Thymus (tissue), 11 donors: ENCODE measurements at regions not wholly inside any gene's neighbourhood (a gene's known extent, or its start where the extent isn't known, plus 50 kb on each side); places are given as distances from the start of the nearest gene placed in this dataset.
"Not testable (repeated sequence)": the region's sequence is repeated elsewhere in the genome, so short reads cannot be mapped to it uniquely, and the experiment has no call there.

ENCODE experiments used
- DNase-seq, 9 donors: peaks; one replicate each; pipeline ENCODE4 v3.0.0-alpha.2; 2013; ENCODE audit warnings: low spot score in 9 of 9, low read depth in 6 of 9, missing footprints in 1 of 9
- H3K27ac ChIP-seq, 2 donors: one replicate each; pipeline ENCODE4 v1.5.1; 2013; ENCODE audit warnings: control low read depth in 1 of 2, low read depth in 1 of 2, low read length in 1 of 2, mild to moderate bottlenecking in 1 of 2, moderate library complexity in 1 of 2
- H3K27me3 ChIP-seq, 2 donors: one replicate each; pipeline ENCODE4 v1.5.1; 2013; ENCODE audit warnings: low read length in 1 of 2; ENCODE audit not compliant: control insufficient read depth in 2 of 2, insufficient read depth in 1 of 2
- H3K36me3 ChIP-seq, 2 donors: one replicate each; pipeline ENCODE4 v1.5.1; 2013; ENCODE audit warnings: low read length in 1 of 2, mild to moderate bottlenecking in 1 of 2, moderate library complexity in 1 of 2; ENCODE audit not compliant: control insufficient read depth in 2 of 2, insufficient read depth in 2 of 2
- H3K4me1 ChIP-seq, 2 donors: one replicate each; pipeline ENCODE4 v1.5.1; 2013; ENCODE audit warnings: low read length in 2 of 2; ENCODE audit not compliant: control insufficient read depth in 2 of 2, insufficient read depth in 2 of 2
- H3K4me3 ChIP-seq, 2 donors: one replicate each; pipeline ENCODE4 v1.5.1; 2013; ENCODE audit warnings: low read length in 2 of 2, control low read depth in 1 of 2, mild to moderate bottlenecking in 1 of 2
- H3K9me3 ChIP-seq, 2 donors: one replicate each; pipeline ENCODE4 v1.5.1; 2013; ENCODE audit warnings: low read length in 1 of 2, mild to moderate bottlenecking in 1 of 2; ENCODE audit not compliant: control insufficient read depth in 2 of 2, insufficient read depth in 1 of 2
- WGBS: extraction: QIAGEN DNeasy Blood & Tissue Kit; methylation state at CpG from one replicate; pipeline ENCODE4 v1.1.7; 2013; 5-methylcytosine and 5-hydroxymethylcytosine counted together
- donor health status: healthy.

GRCh38 chr4:124123721-124124120 is 588.8 kb downstream of the ANKRD50 start:
- no peaks in the 10 kb centered on the region for H3K27me3 ChIP-seq
- WGBS: 100% methylated on average over 1 of the region's 1 CpG

GRCh38 chr4:124131324-124131723 is 581.2 kb downstream of the ANKRD50 start:
- not testable (repeated sequence) for H3K36me3 ChIP-seq, H3K27me3 ChIP-seq, H3K4me1 ChIP-seq, DNase-seq, H3K9me3 ChIP-seq, H3K27ac ChIP-seq, H3K4me3 ChIP-seq
- 98% methylated on average over 6 of the region's 6 CpGs for WGBS

More at GRCh38 chr4:124123721-124124120, 588.8 kb downstream of the ANKRD50 start:
- H3K36me3 ChIP-seq: no peaks in the 10 kb centered on the region
- H3K4me3 ChIP-seq: no peak overlapping the region
- no peak overlapping the region for H3K27ac ChIP-seq
- H3K9me3 ChIP-seq: no peaks in the 10 kb centered on the region
- H3K4me1 ChIP-seq: no peaks in the 10 kb centered on the region
- no peak for DNase-seq

DNA sequence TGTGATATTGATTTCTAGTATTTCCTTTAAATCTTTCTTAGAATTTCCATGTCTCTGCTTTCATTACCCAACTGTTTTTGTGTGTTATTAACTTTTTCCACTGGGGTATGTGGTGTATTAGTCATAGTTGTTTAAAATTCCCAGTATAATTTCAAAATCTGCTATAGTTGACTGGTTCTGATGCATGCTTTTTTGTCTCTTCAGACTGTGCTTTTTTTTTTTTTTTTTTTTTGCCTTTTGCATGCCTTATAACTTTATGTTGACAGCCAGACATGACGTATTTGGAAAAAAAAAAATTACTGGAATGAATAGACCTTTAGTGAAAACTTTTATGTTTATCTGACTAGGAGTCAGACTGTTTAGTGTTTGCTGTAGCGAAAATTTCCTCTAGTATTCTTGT is 580.4 kb downstream of the ANKRD50 start:
- no peaks in the 10 kb centered on the region for H3K36me3 ChIP-seq
- H3K4me1 ChIP-seq: no peaks in the 10 kb centered on the region
- H3K27me3 ChIP-seq: no peaks in the 10 kb centered on the region
- no peak overlapping the region for H3K4me3 ChIP-seq
- 93% methylated on average over 2 of the region's 2 CpGs for WGBS
- H3K9me3 ChIP-seq: no peaks in the 10 kb centered on the region
- no peak overlapping the region for H3K27ac ChIP-seq
- DNase-seq: no peak

GRCh38 chr4:124133753-124134152 is 578.8 kb downstream of the ANKRD50 start:
- H3K4me3 ChIP-seq: no peak overlapping the region
- H3K9me3 ChIP-seq: no peaks in the 10 kb centered on the region
- no peak overlapping the region for H3K27ac ChIP-seq
- 93% methylated on average over 1 of the region's 1 CpG for WGBS
- no peaks in the 10 kb centered on the region for H3K27me3 ChIP-seq
- H3K4me1 ChIP-seq: no peaks in the 10 kb centered on the region
- H3K36me3 ChIP-seq: no peaks in the 10 kb centered on the region
- DNase-seq: no peak

GRCh38 chr4:124135409-124135813 is 577.1 kb downstream of the ANKRD50 start:
- no peaks in the 10 kb centered on the region for H3K9me3 ChIP-seq
- H3K4me1 ChIP-seq: no peaks in the 10 kb centered on the region
- WGBS: 93% methylated on average over 1 of the region's 1 CpG
- H3K27ac ChIP-seq: no peak overlapping the region
- no peak for DNase-seq
- H3K27me3 ChIP-seq: no peaks in the 10 kb centered on the region
- no peaks in the 10 kb centered on the region for H3K36me3 ChIP-seq
- no peak overlapping the region for H3K4me3 ChIP-seq

GRCh38 chr4:124139044-124139443 is 573.5 kb downstream of the ANKRD50 start:
- Histone ChIP-seq H3K4me3 (no peak overlapping the region), H3K9me3 (no peaks in the 10 kb centered on the region), H3K4me1 (no peaks in the 10 kb centered on the region), H3K36me3 (no peaks in the 10 kb centered on the region), H3K27ac (no peak overlapping the region), H3K27me3 (no peaks in the 10 kb centered on the region)
- 93% methylated on average over 6 of the region's 6 CpGs for WGBS
- no peak for DNase-seq

DNA sequence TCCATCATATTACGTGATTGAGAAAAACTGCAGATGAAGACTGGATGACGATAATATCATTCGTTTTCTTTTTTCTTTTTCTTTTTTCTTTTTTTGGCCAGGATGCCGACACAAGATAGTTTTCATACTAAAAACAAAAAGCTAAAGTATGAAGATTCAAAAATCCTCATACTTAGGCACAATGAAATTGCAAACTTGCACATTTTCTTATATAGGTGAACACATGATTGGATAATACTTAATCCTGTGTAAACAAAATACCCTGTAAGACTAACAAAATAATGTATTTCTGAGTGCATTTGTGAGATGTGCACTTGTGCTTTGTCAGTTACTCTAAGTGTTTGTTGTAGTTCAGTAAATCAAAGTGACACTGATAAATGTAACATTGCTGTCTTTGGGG is 568.9 kb downstream of the ANKRD50 start:
- Histone ChIP-seq H3K36me3 (no peaks in the 10 kb centered on the region), H3K27me3 (no peaks in the 10 kb centered on the region), H3K4me1 (no peaks in the 10 kb centered on the region), H3K4me3 (no peak overlapping the region), H3K9me3 (no peaks in the 10 kb centered on the region), H3K27ac (no peak overlapping the region)
- 96% methylated on average over 4 of the region's 4 CpGs for WGBS
- DNase-seq: no peak

DNA sequence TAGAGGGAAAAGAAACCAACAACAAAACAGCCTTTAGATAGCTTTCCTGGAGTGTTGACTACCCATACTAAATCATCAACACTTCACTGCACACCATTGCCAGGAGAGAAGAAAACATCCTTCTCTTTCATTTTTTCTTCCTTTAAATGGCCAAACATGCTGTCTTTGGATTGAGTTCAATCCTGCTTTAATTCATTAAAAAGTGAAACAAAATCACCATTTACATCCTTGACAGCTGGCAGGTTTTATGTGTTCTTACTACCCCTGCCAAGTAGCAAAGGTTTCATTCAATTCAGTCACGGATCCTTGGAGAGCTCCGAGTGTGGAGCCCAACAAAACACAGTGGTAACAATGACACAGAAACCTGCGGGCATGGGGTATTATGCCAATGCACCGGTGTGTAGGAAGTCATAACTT is 568.3 kb downstream of the ANKRD50 start:
- Histone ChIP-seq H3K27me3 (no peaks in the 10 kb centered on the region), H3K36me3 (no peaks in the 10 kb centered on the region), H3K27ac (no peak overlapping the region), H3K9me3 (no peaks in the 10 kb centered on the region), H3K4me1 (no peaks in the 10 kb centered on the region), H3K4me3 (no peak overlapping the region)
- 89% methylated on average over 4 of the region's 4 CpGs for WGBS
- DNase-seq: peak in 1 of 9 donors; percentile 5

DNA sequence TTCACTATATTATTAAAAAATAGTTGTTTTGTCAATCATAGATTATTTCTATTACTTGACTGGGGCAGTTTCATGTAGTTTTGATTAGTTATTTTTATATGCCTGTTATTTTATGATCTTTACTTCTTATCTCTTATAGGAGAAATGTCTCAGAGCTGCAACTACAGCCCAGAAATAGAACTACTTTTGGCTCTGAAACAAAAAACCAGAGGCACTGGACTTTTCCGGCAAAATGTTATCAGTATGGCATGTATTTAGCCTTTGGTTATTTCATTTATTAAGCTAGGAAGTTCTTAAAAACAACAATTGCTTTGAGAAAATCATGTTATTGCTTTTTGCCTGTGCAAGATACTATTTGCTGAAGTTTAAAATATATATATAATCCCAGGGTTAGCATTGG is 566.5 kb downstream of the ANKRD50 start:
- Histone ChIP-seq H3K4me1 (no peaks in the 10 kb centered on the region), H3K27me3 (no peaks in the 10 kb centered on the region), H3K4me3 (no peak overlapping the region), H3K36me3 (no peaks in the 10 kb centered on the region), H3K27ac (no peak overlapping the region), H3K9me3 (no peaks in the 10 kb centered on the region)
- WGBS: 95% methylated on average over 1 of the region's 1 CpG
- no peak for DNase-seq

GRCh38 chr4:124151031-124151430 is 561.5 kb downstream of the ANKRD50 start:
- WGBS: 96% methylated on average over 2 of the region's 2 CpGs
- no peaks in the 10 kb centered on the region for H3K27me3 ChIP-seq
- DNase-seq: no peak
- no peaks in the 10 kb centered on the region for H3K4me1 ChIP-seq
- no peaks in the 10 kb centered on the region for H3K36me3 ChIP-seq
- H3K9me3 ChIP-seq: no peaks in the 10 kb centered on the region
- H3K27ac ChIP-seq: no peak overlapping the region
- no peak overlapping the region for H3K4me3 ChIP-seq
